ENCODE measurements at regions not wholly inside any gene's neighbourhood (a gene's known extent, or its start where the extent isn't known, plus 50 kb on each side); places are given as distances from the start of the nearest gene placed in this dataset.

- Histone ChIP-seq H3K36me3 (ENCODE audit: control insufficient read depth, insufficient read depth, low read length) (no peaks in the 10 kb centered on the region), H3K9ac (ENCODE audit: extremely low read depth, low read length, poor library complexity, severe bottlenecking) (no peak overlapping the region), H3K4me3 (ENCODE audit: low read length) (no peak overlapping the region), H3K4me1 (ENCODE audit: control insufficient read depth, insufficient read depth, low read length) (no peaks in the 10 kb centered on the region), H3K27me3 (ENCODE audit: control insufficient read depth, insufficient read depth, low read length, poor library complexity, severe bottlenecking) (no peaks in the 10 kb centered on the region), H3K27ac (ENCODE audit: low read depth, low read length) (no peak overlapping the region), H3K9me3 (ENCODE audit: control insufficient read depth, low read length) (no peaks in the 10 kb centered on the region)
- Mint-ChIP-seq H3K9me3 (no peaks in the 10 kb centered on the region), H3K36me3 (ENCODE audit: low read depth) (no peaks in the 10 kb centered on the region), H3K4me1 (no peaks in the 10 kb centered on the region), H3K27me3 (ENCODE audit: insufficient read depth) (no peaks in the 10 kb centered on the region), H3K4me3 (no peak overlapping the region), H3K27ac (no peak overlapping the region)
- no peak for TF ChIP-seq CTCF (conservative IDR thresholded peaks at IDR 0.05)
- no peak for DNase-seq
Measured at GRCh38 chr9:31601666-31602065, 782.8 kb upstream of the ACO1 start.

GRCh38 chr9:31604531-31604930 lies 779.9 kb upstream of the ACO1 start:
- no peaks in the 10 kb centered on the region for H3K27me3 Mint-ChIP-seq (ENCODE audit: insufficient read depth)

GRCh38 chr9:31605164-31605563 lies 779.3 kb upstream of the ACO1 start:
- Histone ChIP-seq H3K36me3 (ENCODE audit: control insufficient read depth, insufficient read depth, low read length) (no peaks in the 10 kb centered on the region), H3K27ac (ENCODE audit: low read depth, low read length) (no peak overlapping the region), H3K4me1 (ENCODE audit: control insufficient read depth, insufficient read depth, low read length) (no peaks in the 10 kb centered on the region), H3K27me3 (ENCODE audit: control insufficient read depth, insufficient read depth, low read length, poor library complexity, severe bottlenecking) (no peaks in the 10 kb centered on the region), H3K9ac (ENCODE audit: extremely low read depth, low read length, poor library complexity, severe bottlenecking) (no peak overlapping the region), H3K4me3 (ENCODE audit: low read length) (no peak overlapping the region), H3K9me3 (ENCODE audit: control insufficient read depth, low read length) (no peaks in the 10 kb centered on the region)
- H3K36me3 Mint-ChIP-seq (ENCODE audit: low read depth): no peaks in the 10 kb centered on the region
- H3K4me1 Mint-ChIP-seq: no peaks in the 10 kb centered on the region
- H3K27ac Mint-ChIP-seq: no peak overlapping the region
- no peaks in the 10 kb centered on the region for H3K9me3 Mint-ChIP-seq
- H3K27me3 Mint-ChIP-seq (ENCODE audit: insufficient read depth): no peaks in the 10 kb centered on the region
- no peak for TF ChIP-seq CTCF (conservative IDR thresholded peaks at IDR 0.05)
- H3K4me3 Mint-ChIP-seq: no peak overlapping the region
- no peak for DNase-seq
- 96% methylated on average over 2 of the region's 2 CpGs; no CpG with 5 or more reads in 1 of the 2 experiments for WGBS, 2 experiments (ENCODE audit: insufficient coverage in 1 of 2, insufficient read length in 1 of 2)

More at GRCh38 chr9:31604531-31604930, 779.9 kb upstream of the ACO1 start:
- Histone ChIP-seq H3K27me3 (ENCODE audit: control insufficient read depth, insufficient read depth, low read length, poor library complexity, severe bottlenecking) (no peaks in the 10 kb centered on the region), H3K36me3 (ENCODE audit: control insufficient read depth, insufficient read depth, low read length) (no peaks in the 10 kb centered on the region), H3K9ac (ENCODE audit: extremely low read depth, low read length, poor library complexity, severe bottlenecking) (no peak overlapping the region), H3K4me3 (ENCODE audit: low read length) (no peak overlapping the region), H3K4me1 (ENCODE audit: control insufficient read depth, insufficient read depth, low read length) (no peaks in the 10 kb centered on the region), H3K9me3 (ENCODE audit: control insufficient read depth, low read length) (no peaks in the 10 kb centered on the region), H3K27ac (ENCODE audit: low read depth, low read length) (no peak overlapping the region)
- no CpG with 5 or more reads among the region's 1 CpG for WGBS, 2 experiments (ENCODE audit: insufficient coverage in 1 of 2, insufficient read length in 1 of 2)
- no peaks in the 10 kb centered on the region for H3K9me3 Mint-ChIP-seq
- no peaks in the 10 kb centered on the region for H3K36me3 Mint-ChIP-seq (ENCODE audit: low read depth)
- H3K4me3 Mint-ChIP-seq: no peak overlapping the region
- H3K4me1 Mint-ChIP-seq: no peaks in the 10 kb centered on the region
- no peak for TF ChIP-seq CTCF (conservative IDR thresholded peaks at IDR 0.05)
- no peak overlapping the region for H3K27ac Mint-ChIP-seq
- DNase-seq: no peak
